IMR-90 (cell line): ENCODE measurements at regions not wholly inside any gene's neighbourhood (a gene's known extent, or its start where the extent isn't known, plus 50 kb on each side); places are given as distances from the start of the nearest gene placed in this dataset.

Experiments
- ATAC-seq: fragments of 200-7000 bp; cut with Tn5 transposase; 2 replicates; pipeline ENCODE4 v1.9.1; 2020; ENCODE audit warnings: low read depth, mild to moderate bottlenecking, moderate library complexity
- BruUV-seq: library from RNA; stranded (reverse); fragments of 400-500 nt; replicated peaks from 2 replicates; lab custom pipeline; 2021; lab: Mats Ljungman, UMichigan
- CTCF ChIA-PET: fragments of 300-600 bp; formaldehyde crosslinking; extraction: SDS; loops from one replicate; lab custom pipeline; 2021; ENCODE audit warnings: antibody characterized with exemption; lab: Yijun Ruan, JAX
- POLR2A ChIA-PET: fragments of 300-600 bp; sonication (Branson Sonifier 250); formaldehyde crosslinking; loops from one replicate; lab custom pipeline; 2022; ENCODE audit warnings: antibody characterized with exemption; ENCODE audit not compliant: unreplicated experiment; lab: Charles Lee
- DNase-seq: peaks from one replicate; pipeline ENCODE4 v3.0.0; 2013
- H2AFZ ChIP-seq: replicated peaks from 2 replicates; pipeline ENCODE3; 2013; ENCODE audit warnings: low read length, mild to moderate bottlenecking; ENCODE audit not compliant: poor library complexity
- H2AK5ac ChIP-seq: 2 replicates; pipeline ENCODE4 v1.6.1; 2013; ENCODE audit warnings: low read depth, low read length, inconsistent platforms
- H2AK9ac ChIP-seq: replicated peaks from 2 replicates; pipeline ENCODE3; 2013; ENCODE audit warnings: mild to moderate bottlenecking, low read depth, low read length, moderate library complexity; ENCODE audit not compliant: poor library complexity
- H2BK120ac ChIP-seq: 2 replicates; pipeline ENCODE4 v1.6.1; 2013; ENCODE audit warnings: low read depth, low read length, inconsistent platforms
- H2BK15ac ChIP-seq: 3 replicates; pipeline ENCODE4 v1.6.1; 2013; ENCODE audit warnings: low read depth, low read length, inconsistent platforms
- H2BK20ac ChIP-seq: 2 replicates; pipeline ENCODE4 v1.6.1; 2013; ENCODE audit warnings: low read depth, mild to moderate bottlenecking, inconsistent platforms, low read length, moderate library complexity
- H2BK5ac ChIP-seq: 2 replicates; pipeline ENCODE4 v1.6.1; 2013; ENCODE audit warnings: mild to moderate bottlenecking, low read depth, low read length, inconsistent platforms; ENCODE audit not compliant: poor library complexity, severe bottlenecking
- H3K14ac ChIP-seq: replicated peaks from 2 replicates; pipeline ENCODE4 v1.6.1; 2013; ENCODE audit warnings: low read depth, low read length, inconsistent platforms
- H3K18ac ChIP-seq: 2 replicates; pipeline ENCODE4 v1.6.1; 2013; ENCODE audit warnings: low read depth, low read length, control low read depth
- H3K23ac ChIP-seq: 2 replicates; pipeline ENCODE4 v1.6.1; 2013; ENCODE audit warnings: low read depth, low read length, inconsistent platforms
- H3K27ac ChIP-seq: 2 replicates; pipeline ENCODE4 v1.5.1; 2013; ENCODE audit warnings: mild to moderate bottlenecking, control low read depth, low read length; ENCODE audit not compliant: insufficient read depth
- H3K27me3 ChIP-seq: 2 replicates; pipeline ENCODE4 v1.6.1; 2013; ENCODE audit warnings: low read length; ENCODE audit not compliant: control insufficient read depth, insufficient read depth
- H3K36me3 ChIP-seq: 2 replicates; pipeline ENCODE4 v1.6.1; 2013; ENCODE audit warnings: low read length, mixed read lengths; ENCODE audit not compliant: control insufficient read depth, insufficient read depth
- H3K4ac ChIP-seq: 2 replicates; pipeline ENCODE4 v1.6.1; 2013; ENCODE audit warnings: low read depth, low read length, inconsistent platforms
- H3K4me1 ChIP-seq: 2 replicates; pipeline ENCODE4 v1.6.1; 2013; ENCODE audit warnings: low read length, mixed read lengths; ENCODE audit not compliant: control insufficient read depth, insufficient read depth
- H3K4me2 ChIP-seq: 2 replicates; pipeline ENCODE4 v1.6.1; 2013; ENCODE audit warnings: low read depth, mild to moderate bottlenecking, control low read depth, low read length, moderate library complexity
- H3K4me3 ChIP-seq: 2 replicates; pipeline ENCODE4 v1.5.1; 2013; ENCODE audit warnings: low read depth, mild to moderate bottlenecking, control low read depth, low read length, moderate library complexity; ENCODE audit not compliant: insufficient read depth
- H3K56ac ChIP-seq: 2 replicates; pipeline ENCODE4 v1.6.1; 2013; ENCODE audit warnings: low read length, inconsistent platforms; ENCODE audit not compliant: insufficient read depth; ENCODE audit errors: extremely low read depth
- H3K79me1 ChIP-seq, 2 experiments: 2 replicates each; pipeline ENCODE4 v1.6.1; 2013; ENCODE audit warnings: low read length in 2 of 2, inconsistent platforms in 1 of 2, low read depth in 1 of 2
- H3K9ac ChIP-seq: 2 replicates; pipeline ENCODE4 v1.6.1; 2013; ENCODE audit warnings: low read depth, low read length, control low read depth
- H3K9me1 ChIP-seq: 2 replicates; pipeline ENCODE4 v1.6.1; 2013; ENCODE audit warnings: low read length, inconsistent platforms; ENCODE audit not compliant: insufficient read depth
- H3K9me3 ChIP-seq: 2 replicates; pipeline ENCODE4 v1.6.1; 2013; ENCODE audit warnings: low read length; ENCODE audit not compliant: control insufficient read depth, insufficient read depth
- H4K20me1 ChIP-seq: 2 replicates; pipeline ENCODE4 v1.6.1; 2013; ENCODE audit warnings: low read length, inconsistent platforms; ENCODE audit not compliant: insufficient read depth
- H4K5ac ChIP-seq: 2 replicates; pipeline ENCODE4 v1.6.1; 2013; ENCODE audit warnings: mild to moderate bottlenecking, low read depth, low read length, control low read depth
- H4K8ac ChIP-seq, 2 experiments: 2 replicates each; pipeline ENCODE4 v1.6.1; 2013; ENCODE audit warnings: low read depth in 2 of 2, low read length in 2 of 2, control low read depth in 1 of 2, inconsistent platforms in 1 of 2
- H4K91ac ChIP-seq: 2 replicates; pipeline ENCODE4 v1.6.1; 2013; ENCODE audit warnings: low read depth, low read length, inconsistent platforms; ENCODE audit not compliant: insufficient read depth
- CEBPB ChIP-seq: IDR thresholded peaks from 2 replicates; pipeline ENCODE4 v1.6.1; 2012; ENCODE audit warnings: low read depth, low read length, improper control_type of control experiment
- WGBS, 2 experiments: methylation state at CpG; one replicate each; pipeline versions ENCODE4 v1.1.5 to v1.1.7; 2013; ENCODE audit warnings: missing lambda C conversion rate in 2 of 2; ENCODE audit not compliant: insufficient read length in 1 of 2; ENCODE audit errors: extremely low coverage in 2 of 2; 5-methylcytosine and 5-hydroxymethylcytosine counted together
- dilution Hi-C: fragments of 300-500 bp; cut with HindIII; formaldehyde crosslinking; loops from one replicate; pipeline ENCODE4 v1.14.3; 2018; ENCODE audit warnings: low sequenced_read_pairs; ENCODE audit not compliant: unreplicated experiment
- in situ Hi-C: fragments of 300-500 bp; cut with MboI; formaldehyde crosslinking; loops from 3 replicates; pipeline ENCODE4 v1.14.3; 2019; ENCODE audit warnings: low sequenced_read_pairs, inconsistent platforms, mixed read lengths
- intact Hi-C: fragments of 100-400 bp; cut with micrococcal nuclease; formaldehyde crosslinking; loops from 2 replicates; pipeline ENCODE4 v1.10.0; 2022
- TF ChIP-seq, protein P1 (sequence below): conservative IDR thresholded peaks from 2 replicates; pipeline ENCODE4 v1.5.1; 2012; ENCODE audit warnings: mild to moderate bottlenecking, low read depth, low read length, improper control_type of control experiment

GRCh38 chr3:29167180-29167579 is 113.7 kb upstream of the RBMS3 start:
- no peak overlapping the region for H3K23ac ChIP-seq
- dilution Hi-C loops (no loop called here), in situ Hi-C loops (no loop called here), intact Hi-C loops (no loop called here)
- no peak overlapping the region for H3K4me2 ChIP-seq
- H3K4me3 ChIP-seq: no peak overlapping the region
- H2BK20ac ChIP-seq: no peak overlapping the region
- H2BK120ac ChIP-seq: no peak overlapping the region
- no peak overlapping the region for H4K8ac ChIP-seq
- no peak overlapping the region for H4K5ac ChIP-seq
- H3K14ac ChIP-seq: no peak overlapping the region
- H3K27ac ChIP-seq: no peak overlapping the region
- H2AK5ac ChIP-seq: no peak overlapping the region
- no peaks in the 10 kb centered on the region for H3K36me3 ChIP-seq
- no TSS peak for BruUV-seq
- no CpG with 5 or more reads among the region's 1 CpG for WGBS, 2 experiments
- POLR2A ChIA-PET: no interaction called here
- H3K4ac ChIP-seq: no peak overlapping the region
- H2AK9ac ChIP-seq: no peak overlapping the region
- CTCF ChIA-PET: interaction anchor here (0.6 kb wide), 1 partner anchor 455 kb away, joined by 3 read pairs; no protein-coding TSS in a partner anchor
- H3K79me1 ChIP-seq: no peaks in the 10 kb centered on the region
- H2BK15ac ChIP-seq: no peak overlapping the region
- no peak overlapping the region for H4K91ac ChIP-seq
- TF ChIP-seq, protein P1, sequence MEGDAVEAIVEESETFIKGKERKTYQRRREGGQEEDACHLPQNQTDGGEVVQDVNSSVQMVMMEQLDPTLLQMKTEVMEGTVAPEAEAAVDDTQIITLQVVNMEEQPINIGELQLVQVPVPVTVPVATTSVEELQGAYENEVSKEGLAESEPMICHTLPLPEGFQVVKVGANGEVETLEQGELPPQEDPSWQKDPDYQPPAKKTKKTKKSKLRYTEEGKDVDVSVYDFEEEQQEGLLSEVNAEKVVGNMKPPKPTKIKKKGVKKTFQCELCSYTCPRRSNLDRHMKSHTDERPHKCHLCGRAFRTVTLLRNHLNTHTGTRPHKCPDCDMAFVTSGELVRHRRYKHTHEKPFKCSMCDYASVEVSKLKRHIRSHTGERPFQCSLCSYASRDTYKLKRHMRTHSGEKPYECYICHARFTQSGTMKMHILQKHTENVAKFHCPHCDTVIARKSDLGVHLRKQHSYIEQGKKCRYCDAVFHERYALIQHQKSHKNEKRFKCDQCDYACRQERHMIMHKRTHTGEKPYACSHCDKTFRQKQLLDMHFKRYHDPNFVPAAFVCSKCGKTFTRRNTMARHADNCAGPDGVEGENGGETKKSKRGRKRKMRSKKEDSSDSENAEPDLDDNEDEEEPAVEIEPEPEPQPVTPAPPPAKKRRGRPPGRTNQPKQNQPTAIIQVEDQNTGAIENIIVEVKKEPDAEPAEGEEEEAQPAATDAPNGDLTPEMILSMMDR: no peak
- peak; percentile 39 for TF ChIP-seq CEBPB
- DNase-seq (peak; percentile 75), ATAC-seq (peak; percentile 76)
- no peak overlapping the region for H2AFZ ChIP-seq
- H3K18ac ChIP-seq: no peak overlapping the region
- H3K9me3 ChIP-seq: no peaks in the 10 kb centered on the region
- H3K4me1 ChIP-seq: peaks cover 2% of the 10 kb centered on the region; the same call in 1 of the 2 replicates
- no peak overlapping the region for H2BK5ac ChIP-seq
- H3K56ac ChIP-seq: no peak overlapping the region
- H3K27me3 ChIP-seq: no peaks in the 10 kb centered on the region
- H4K20me1 ChIP-seq: no peaks in the 10 kb centered on the region
- no peaks in the 10 kb centered on the region; the same call in 1 of the 2 replicates for H3K9me1 ChIP-seq
- no peak overlapping the region for H3K9ac ChIP-seq
